OCI-LY7 (cell line): ENCODE measurements at regions not wholly inside any gene's neighbourhood (a gene's known extent, or its start where the extent isn't known, plus 50 kb on each side); places are given as distances from the start of the nearest gene placed in this dataset.

Experiments
- EZH2phosphoT487 ChIP-seq: fragments of 200-600 bp; sonication (generic); IDR thresholded peaks from 2 replicates; pipeline ENCODE4 v1.6.1; 2018; ENCODE audit warnings: low read depth, borderline replicate concordance, mild to moderate bottlenecking, mixed run types, antibody characterized with exemption, low read length, moderate library complexity, mixed read lengths
- TF ChIP-seq, protein P1 (sequence below): fragments of 200-600 bp; sonication (generic); conservative IDR thresholded peaks from 2 replicates; pipeline ENCODE4 v1.5.1; 2014; ENCODE audit warnings: mild to moderate bottlenecking, antibody characterized with exemption, low read length, moderate library complexity, mixed read lengths

DNA sequence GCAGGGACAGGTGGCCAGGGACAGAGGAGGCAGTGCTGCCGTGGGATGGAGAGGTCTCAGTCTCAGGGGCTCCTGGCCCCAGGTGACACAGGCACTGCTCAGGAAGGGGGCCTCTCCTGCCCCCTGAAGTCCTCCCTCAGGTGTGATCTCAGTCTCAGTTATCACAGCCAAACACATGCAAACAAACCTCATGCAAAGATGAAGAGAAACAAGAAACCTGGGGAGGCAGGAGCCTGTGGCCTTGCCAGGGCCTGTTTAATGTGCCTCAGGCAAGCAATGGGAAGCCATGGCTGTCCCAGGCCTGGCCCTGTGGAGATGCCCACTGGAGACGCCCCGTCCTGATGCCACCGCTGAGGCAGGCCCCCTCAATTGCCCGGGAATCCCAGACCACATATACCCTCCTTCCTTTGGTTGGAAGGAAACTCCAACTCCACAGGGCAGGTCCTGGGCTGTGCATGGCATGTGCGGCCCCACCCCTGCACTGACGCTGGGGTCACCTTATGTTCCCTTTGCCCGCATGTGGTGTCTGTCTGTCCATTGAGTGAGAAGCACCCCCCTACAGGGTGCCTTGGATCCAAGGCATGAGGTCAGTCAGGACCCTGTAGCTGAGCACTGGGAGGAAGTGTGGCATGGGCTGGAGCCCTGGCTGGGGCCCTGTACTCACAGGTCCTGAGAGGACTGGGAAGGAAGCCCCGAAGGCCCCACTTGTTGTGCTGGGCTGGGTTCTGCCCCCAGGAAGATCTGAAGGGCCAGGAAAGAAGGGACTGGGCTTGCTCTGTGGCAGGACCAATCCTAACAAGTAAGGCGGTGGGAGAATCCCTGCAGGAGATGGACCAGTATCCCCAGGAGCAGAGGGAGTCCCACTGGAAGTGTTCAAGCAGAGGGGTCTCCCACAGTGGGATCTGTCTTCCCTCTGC, 68.8 kb upstream of the RAB6C start:
- TF ChIP-seq, protein P1, sequence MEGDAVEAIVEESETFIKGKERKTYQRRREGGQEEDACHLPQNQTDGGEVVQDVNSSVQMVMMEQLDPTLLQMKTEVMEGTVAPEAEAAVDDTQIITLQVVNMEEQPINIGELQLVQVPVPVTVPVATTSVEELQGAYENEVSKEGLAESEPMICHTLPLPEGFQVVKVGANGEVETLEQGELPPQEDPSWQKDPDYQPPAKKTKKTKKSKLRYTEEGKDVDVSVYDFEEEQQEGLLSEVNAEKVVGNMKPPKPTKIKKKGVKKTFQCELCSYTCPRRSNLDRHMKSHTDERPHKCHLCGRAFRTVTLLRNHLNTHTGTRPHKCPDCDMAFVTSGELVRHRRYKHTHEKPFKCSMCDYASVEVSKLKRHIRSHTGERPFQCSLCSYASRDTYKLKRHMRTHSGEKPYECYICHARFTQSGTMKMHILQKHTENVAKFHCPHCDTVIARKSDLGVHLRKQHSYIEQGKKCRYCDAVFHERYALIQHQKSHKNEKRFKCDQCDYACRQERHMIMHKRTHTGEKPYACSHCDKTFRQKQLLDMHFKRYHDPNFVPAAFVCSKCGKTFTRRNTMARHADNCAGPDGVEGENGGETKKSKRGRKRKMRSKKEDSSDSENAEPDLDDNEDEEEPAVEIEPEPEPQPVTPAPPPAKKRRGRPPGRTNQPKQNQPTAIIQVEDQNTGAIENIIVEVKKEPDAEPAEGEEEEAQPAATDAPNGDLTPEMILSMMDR, result no peak
- no peak for TF ChIP-seq EZH2phosphoT487
